ENCODE measurements at regions not wholly inside any gene's neighbourhood (a gene's known extent, or its start where the extent isn't known, plus 50 kb on each side); places are given as distances from the start of the nearest gene placed in this dataset.

GRCh38 chr1:30814292-30814691 lies 56.7 kb upstream of the LAPTM5 start:
- TF ChIP-seq CTCF (IDR thresholded peaks at IDR 0.05 in 2 of 3, conservative IDR thresholded peaks at IDR 0.05 in 1 of 3; ENCODE audit: borderline replicate concordance in 1 of 3, insufficient read depth in 1 of 3, low read depth in 2 of 3, low read length in 2 of 3) (no peak), FOSL1 (IDR thresholded peaks at IDR 0.05; ENCODE audit: low read depth) (no peak), SRF (IDR thresholded peaks at IDR 0.05; ENCODE audit: low read depth) (no peak)

All from HCT116 (cell line).